Duodenal mucosa (tissue), 2 donors: ENCODE measurements at regions not wholly inside any gene's neighbourhood (a gene's known extent, or its start where the extent isn't known, plus 50 kb on each side); places are given as distances from the start of the nearest gene placed in this dataset.

ENCODE experiments used
- H3K27ac ChIP-seq: one replicate; pipeline ENCODE4 v1.7.0; 2013; ENCODE audit warnings: low read depth, low read length
- H3K27me3 ChIP-seq, 2 donors: one replicate each; pipeline ENCODE4 v1.7.0; 2013; ENCODE audit warnings: low read length in 2 of 2, control low read depth in 1 of 2; ENCODE audit not compliant: insufficient read depth in 2 of 2, control insufficient read depth in 1 of 2
- H3K36me3 ChIP-seq, 2 donors: one replicate each; pipeline ENCODE4 v1.7.0; 2013; ENCODE audit warnings: low read length in 2 of 2, control low read depth in 1 of 2; ENCODE audit not compliant: insufficient read depth in 2 of 2, control insufficient read depth in 1 of 2
- H3K4me1 ChIP-seq, 2 donors: one replicate each; pipeline ENCODE4 v1.7.0; 2013; ENCODE audit warnings: low read length in 2 of 2, control low read depth in 1 of 2; ENCODE audit not compliant: insufficient read depth in 2 of 2, control insufficient read depth in 1 of 2
- H3K4me3 ChIP-seq, 2 donors: one replicate each; pipeline ENCODE4 v1.7.0; 2013; ENCODE audit warnings: low read length in 2 of 2, low read depth in 1 of 2
- H3K9ac ChIP-seq, 2 donors: one replicate each; pipeline ENCODE4 v1.7.0; 2013; ENCODE audit warnings: low read length in 2 of 2, low read depth in 1 of 2
- H3K9me3 ChIP-seq, 2 donors: one replicate each; pipeline ENCODE4 v1.7.0; 2013; ENCODE audit warnings: low read length in 2 of 2, control low read depth in 1 of 2; ENCODE audit not compliant: control insufficient read depth in 1 of 2

DNA sequence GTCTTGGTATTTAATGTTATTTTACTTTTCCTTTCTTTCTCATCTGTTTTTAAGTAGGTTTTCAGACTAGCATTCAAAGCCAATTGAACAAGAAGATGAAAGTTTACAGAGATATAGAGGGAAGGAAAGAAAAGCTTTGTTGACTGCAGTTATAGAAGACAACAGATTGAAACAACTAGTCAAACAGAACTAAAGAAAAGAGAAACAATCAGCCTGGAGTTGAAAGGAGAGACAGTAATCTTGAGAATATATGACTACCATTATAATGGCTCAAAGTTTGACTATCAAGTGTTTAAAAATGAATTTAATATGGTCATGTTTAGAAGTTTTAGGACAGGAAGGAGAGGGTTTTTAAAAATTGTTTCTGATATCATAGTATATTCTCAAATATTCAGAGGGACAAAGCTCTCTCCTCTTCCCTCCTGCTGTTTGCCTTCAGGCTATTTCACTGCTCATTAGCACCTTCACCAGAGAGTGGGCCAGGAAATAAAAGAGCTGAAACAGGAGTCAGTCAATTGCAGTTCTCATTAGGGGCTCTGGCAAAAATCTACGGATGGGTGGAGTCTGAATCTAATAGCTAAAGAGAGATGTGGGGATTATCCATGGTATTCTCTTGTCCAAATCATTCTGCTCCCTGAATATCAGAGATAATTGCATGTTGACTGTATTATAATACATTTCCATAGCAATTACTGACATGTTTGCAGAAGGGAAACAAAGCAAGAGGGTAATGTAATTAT, 577.8 kb downstream of the BRINP3 start:
- no peaks in the 10 kb centered on the region for H3K4me1 ChIP-seq
- H3K9me3 ChIP-seq, result no peaks in the 10 kb centered on the region
- no peaks in the 10 kb centered on the region for H3K27me3 ChIP-seq
- no peaks in the 10 kb centered on the region for H3K36me3 ChIP-seq
- no peak overlapping the region for H3K27ac ChIP-seq
- no peak overlapping the region for H3K4me3 ChIP-seq
- H3K9ac ChIP-seq, result no peak overlapping the region

DNA sequence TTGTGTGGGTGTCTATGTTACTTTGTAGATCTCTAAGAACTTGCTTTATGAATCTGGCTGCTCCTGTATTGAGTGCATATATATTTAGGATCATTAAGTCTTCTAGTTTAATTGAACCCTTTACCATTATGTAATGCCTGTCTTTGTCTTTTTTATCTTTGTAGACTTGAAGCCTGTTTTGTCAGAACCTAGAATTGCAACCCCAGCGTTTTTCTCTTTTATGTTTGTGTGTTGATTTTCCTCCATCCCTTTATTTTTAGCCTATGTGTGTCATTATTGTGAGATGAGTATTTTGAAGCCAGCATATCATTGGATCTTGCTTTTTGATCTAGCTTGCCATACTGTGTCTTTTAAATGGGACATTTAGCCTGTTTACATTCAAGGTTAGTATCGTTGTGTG, 573.2 kb downstream of the BRINP3 start:
- H3K9me3 ChIP-seq, result peaks cover 0 to 3% of the 10 kb centered on the region in 2 donors

DNA sequence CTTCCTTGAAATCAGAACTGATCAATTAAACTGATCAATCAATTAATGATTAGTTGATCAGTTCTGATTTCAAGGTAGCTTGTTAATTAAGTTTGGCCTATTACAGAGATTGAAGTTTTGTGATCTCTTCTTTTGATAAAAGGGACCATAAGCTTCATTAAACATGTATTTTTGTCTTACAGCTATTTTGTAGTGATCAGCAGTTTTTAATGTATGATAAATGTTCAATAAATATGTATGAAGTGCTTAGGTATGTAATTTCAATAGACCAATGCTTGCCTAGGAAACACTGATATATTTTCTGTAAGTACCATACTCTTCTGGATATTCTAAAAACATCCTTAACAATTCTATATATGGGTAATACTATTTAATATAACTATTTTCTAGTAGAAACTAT, 569.6 kb downstream of the BRINP3 start:
- no peaks in the 10 kb centered on the region for H3K27me3 ChIP-seq
- no peak overlapping the region for H3K27ac ChIP-seq
- no peak overlapping the region for H3K9ac ChIP-seq
- H3K9me3 ChIP-seq, result peaks cover 0 to 3% of the 10 kb centered on the region in 2 donors
- H3K4me1 ChIP-seq, result no peaks in the 10 kb centered on the region
- H3K36me3 ChIP-seq, result no peaks in the 10 kb centered on the region
- no peak overlapping the region for H3K4me3 ChIP-seq

More for the DNA sequence above, 573.2 kb downstream of the BRINP3 start:
- Histone ChIP-seq H3K36me3 (no peaks in the 10 kb centered on the region), H3K4me3 (no peak overlapping the region), H3K4me1 (no peaks in the 10 kb centered on the region), H3K9ac (no peak overlapping the region), H3K27me3 (no peaks in the 10 kb centered on the region), H3K27ac (no peak overlapping the region)

DNA sequence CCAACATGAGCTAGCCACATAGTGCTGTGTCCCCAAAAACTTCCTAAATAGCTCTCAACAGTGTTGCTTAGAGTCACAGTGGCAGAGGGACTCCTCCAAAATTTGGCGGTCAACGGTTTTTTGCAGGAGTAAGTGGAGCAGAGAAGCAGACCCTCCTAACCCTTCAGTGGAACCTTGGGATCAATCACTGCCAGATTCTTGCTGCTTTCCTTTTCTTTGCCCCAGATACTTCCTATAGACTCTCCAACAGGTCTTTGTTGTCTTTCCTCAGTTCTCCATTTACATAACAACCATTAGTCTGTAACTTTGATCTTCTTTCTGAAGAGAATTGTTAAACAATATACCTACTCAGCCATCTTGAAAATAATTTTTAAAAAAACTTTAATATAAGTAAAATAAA, 556.1 kb downstream of the BRINP3 start:
- Histone ChIP-seq H3K36me3 (no peaks in the 10 kb centered on the region), H3K9me3 (peaks cover 0 to 26% of the 10 kb centered on the region in 2 donors), H3K4me1 (no peaks in the 10 kb centered on the region), H3K27ac (no peak overlapping the region), H3K9ac (no peak overlapping the region), H3K27me3 (no peaks in the 10 kb centered on the region), H3K4me3 (no peak overlapping the region)

DNA sequence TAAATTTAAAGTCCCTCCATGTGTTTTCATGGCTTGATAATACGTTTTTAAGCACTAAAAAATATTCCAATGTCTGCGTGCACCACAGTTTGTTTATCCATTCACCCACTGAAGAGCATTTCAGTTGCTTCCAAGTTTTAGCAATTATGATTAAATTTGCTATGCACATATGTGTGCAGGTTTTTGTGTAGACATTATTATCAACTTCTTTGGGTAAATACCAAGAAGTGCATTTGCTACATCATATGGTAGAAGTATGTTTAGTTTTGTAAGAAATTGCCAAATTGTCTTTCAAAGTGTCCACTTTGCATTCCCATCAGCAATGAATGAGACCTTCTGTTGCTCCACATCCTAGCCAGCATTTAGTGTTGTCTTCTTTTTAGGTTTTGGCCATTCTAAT, 550.0 kb downstream of the BRINP3 start:
- H3K4me1 ChIP-seq, result no peaks in the 10 kb centered on the region
- no peak overlapping the region for H3K9ac ChIP-seq
- no peaks in the 10 kb centered on the region for H3K27me3 ChIP-seq
- no peaks in the 10 kb centered on the region for H3K36me3 ChIP-seq
- peaks cover 0 to 14% of the 10 kb centered on the region in 2 donors for H3K9me3 ChIP-seq
- H3K27ac ChIP-seq, result no peak overlapping the region
- no peak overlapping the region for H3K4me3 ChIP-seq

DNA sequence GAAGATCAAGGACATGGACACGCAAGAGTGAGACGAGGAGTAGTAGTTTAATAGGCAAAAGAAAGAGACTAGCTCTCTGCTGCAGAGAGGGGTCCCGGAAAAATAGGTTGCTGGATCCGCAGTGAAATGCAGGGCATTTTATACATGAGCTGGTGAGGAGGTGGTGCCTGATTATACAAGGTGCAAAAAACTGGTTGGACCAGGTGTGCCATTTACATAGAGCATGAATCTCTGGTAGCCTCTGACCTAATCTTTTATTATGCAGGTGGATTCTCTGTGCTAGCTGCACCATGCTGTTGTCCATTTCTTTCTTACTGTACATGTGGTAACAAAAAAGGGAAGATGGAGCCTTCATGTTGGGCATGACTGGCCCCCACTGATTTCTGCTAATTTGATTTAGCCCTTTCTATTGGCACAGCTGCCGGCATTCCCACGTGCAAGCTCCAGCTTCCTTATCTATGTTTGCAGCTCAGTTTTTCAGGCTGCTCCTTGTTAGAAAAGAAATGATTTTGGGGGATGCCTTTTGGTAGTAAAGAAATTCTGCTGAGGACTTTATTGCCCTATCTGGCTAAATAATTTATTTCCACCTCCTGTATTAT, 548.1 kb downstream of the BRINP3 start:
- Histone ChIP-seq H3K36me3 (no peaks in the 10 kb centered on the region), H3K4me3 (no peak overlapping the region), H3K9ac (no peak overlapping the region), H3K9me3 (peaks cover 0 to 14% of the 10 kb centered on the region in 2 donors), H3K27ac (no peak overlapping the region), H3K4me1 (no peaks in the 10 kb centered on the region), H3K27me3 (no peaks in the 10 kb centered on the region)

DNA sequence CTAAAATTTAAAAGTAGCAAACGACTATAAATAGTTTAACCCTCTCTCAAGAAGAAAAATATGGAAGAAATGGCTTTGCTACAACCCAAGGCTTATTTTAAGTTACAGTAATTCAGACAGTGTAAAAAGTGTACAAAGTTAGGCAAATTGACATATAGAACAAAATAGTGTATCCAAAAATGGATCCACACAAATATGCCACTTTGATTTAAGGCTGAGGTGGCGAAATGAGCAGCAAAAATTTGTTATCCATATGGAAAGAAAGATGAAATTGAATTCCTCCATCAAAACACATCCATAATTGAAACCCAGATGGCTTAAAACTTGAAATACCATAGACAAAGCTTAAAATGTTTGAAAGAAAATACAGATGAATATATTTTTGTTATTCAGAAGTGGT, 540.8 kb downstream of the BRINP3 start:
- no peak overlapping the region for H3K4me3 ChIP-seq
- H3K4me1 ChIP-seq, result no peaks in the 10 kb centered on the region
- peaks cover 0 to 14% of the 10 kb centered on the region in 2 donors for H3K9me3 ChIP-seq
- H3K9ac ChIP-seq, result no peak overlapping the region
- H3K36me3 ChIP-seq, result no peaks in the 10 kb centered on the region
- H3K27ac ChIP-seq, result no peak overlapping the region
- no peaks in the 10 kb centered on the region for H3K27me3 ChIP-seq

DNA sequence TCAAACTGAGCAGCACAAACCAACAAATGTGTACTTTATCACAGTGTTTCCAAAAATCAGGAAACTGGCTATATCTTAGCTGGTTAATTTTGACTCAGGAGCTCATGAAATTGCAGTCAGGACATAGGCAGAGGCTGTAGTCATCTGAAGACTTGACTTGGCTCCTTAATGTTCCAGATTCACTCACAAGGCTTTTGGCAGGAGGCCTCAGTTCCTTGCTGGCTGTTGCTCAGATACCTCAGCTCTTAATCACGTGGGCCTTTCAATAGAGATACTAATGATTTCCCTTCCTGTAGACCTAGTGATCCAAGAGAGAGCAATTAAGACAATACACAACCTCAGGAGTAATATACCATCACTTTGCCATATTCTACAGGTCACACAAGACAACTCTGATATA, 537.7 kb downstream of the BRINP3 start:
- no peaks in the 10 kb centered on the region for H3K27me3 ChIP-seq
- H3K4me1 ChIP-seq, result no peaks in the 10 kb centered on the region
- H3K9me3 ChIP-seq, result no peaks in the 10 kb centered on the region
- no peak overlapping the region for H3K27ac ChIP-seq
- H3K36me3 ChIP-seq, result no peaks in the 10 kb centered on the region
- H3K4me3 ChIP-seq, result no peak overlapping the region
- H3K9ac ChIP-seq, result no peak overlapping the region

DNA sequence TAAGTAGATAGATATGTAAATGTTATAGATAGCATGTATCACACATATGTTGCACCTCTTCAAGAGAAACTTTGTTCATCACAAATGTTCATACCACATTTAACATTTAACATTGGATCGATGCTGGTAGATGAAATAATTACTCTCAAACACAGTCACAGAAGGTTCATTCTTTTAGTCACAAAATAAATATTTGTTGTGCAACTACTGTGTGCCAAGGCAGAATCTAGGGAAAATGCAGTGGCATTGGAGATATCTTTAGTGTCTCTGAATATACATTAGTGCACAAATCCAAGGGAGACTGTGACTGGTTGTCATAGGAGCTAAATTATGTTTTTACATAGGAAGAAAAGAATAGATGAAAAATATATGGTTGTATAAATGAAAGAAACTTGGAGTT, 535.7 kb downstream of the BRINP3 start:
- no peaks in the 10 kb centered on the region for H3K4me1 ChIP-seq
- no peaks in the 10 kb centered on the region for H3K36me3 ChIP-seq
- no peak overlapping the region for H3K27ac ChIP-seq
- no peaks in the 10 kb centered on the region for H3K27me3 ChIP-seq
- H3K9me3 ChIP-seq, result no peaks in the 10 kb centered on the region
- no peak overlapping the region for H3K4me3 ChIP-seq
- H3K9ac ChIP-seq, result no peak overlapping the region

DNA sequence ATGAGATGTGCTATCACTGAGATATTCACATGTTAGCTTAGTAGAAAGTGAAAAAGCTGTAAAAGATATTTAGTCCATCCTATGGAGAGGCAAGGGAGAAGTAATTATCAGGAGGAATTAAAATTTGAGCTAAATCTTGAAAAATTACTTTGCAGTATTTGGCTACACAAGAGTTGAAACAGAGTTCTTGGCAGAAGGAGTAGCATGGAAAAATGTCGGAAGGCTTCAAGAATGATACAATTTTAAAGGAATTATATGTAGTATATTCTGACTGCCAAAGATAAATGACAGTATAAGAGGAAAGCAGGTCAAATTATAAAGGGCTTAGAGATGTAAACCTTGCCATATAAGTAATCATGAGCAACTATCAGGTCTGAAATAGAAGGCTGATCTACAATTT, 518.9 kb downstream of the BRINP3 start:
- H3K27me3 ChIP-seq, result no peaks in the 10 kb centered on the region
- H3K36me3 ChIP-seq, result no peaks in the 10 kb centered on the region
- no peak overlapping the region for H3K4me3 ChIP-seq
- H3K9ac ChIP-seq, result no peak overlapping the region
- H3K9me3 ChIP-seq, result no peaks in the 10 kb centered on the region
- no peaks in the 10 kb centered on the region for H3K4me1 ChIP-seq
- no peak overlapping the region for H3K27ac ChIP-seq
